HepG2 (cell line): ENCODE measurements at regions not wholly inside any gene's neighbourhood (a gene's known extent, or its start where the extent isn't known, plus 50 kb on each side); places are given as distances from the start of the nearest gene placed in this dataset.

ENCODE experiments used
- GFI1 ChIP-seq: sonication (generic); formaldehyde crosslinking; IDR thresholded peaks from 2 replicates; pipeline ENCODE4 v1.5.0; 2020; ENCODE audit warnings: missing genetic modification reagents, mild to moderate bottlenecking, borderline replicate concordance
- HNF4G ChIP-seq, 2 experiments: sonication (generic) in 1 of 2; formaldehyde crosslinking in 1 of 2; IDR thresholded peaks; 2 replicates each; pipeline versions ENCODE4 v1.4.0 to v1.6.1; 2011 to 2020; ENCODE audit warnings: borderline replicate concordance in 2 of 2, low read depth in 2 of 2, mild to moderate bottlenecking in 2 of 2, low read length in 1 of 2, missing genetic modification reagents in 1 of 2, moderate library complexity in 1 of 2
- MED1 ChIP-seq: sonication (generic); formaldehyde crosslinking; IDR thresholded peaks from 2 replicates; pipeline ENCODE4 v1.4.0; 2020; ENCODE audit warnings: missing genetic modification reagents
- MYNN ChIP-seq: sonication (generic); formaldehyde crosslinking; IDR thresholded peaks from 2 replicates; pipeline ENCODE4 v1.4.0; 2020; ENCODE audit warnings: mild to moderate bottlenecking, low read depth, missing genetic modification reagents
- NCOA2 ChIP-seq: sonication (generic); formaldehyde crosslinking; IDR thresholded peaks from 2 replicates; pipeline ENCODE4 v1.8.0; 2022; ENCODE audit warnings: inconsistent platforms
- ZBTB26 ChIP-seq: IDR thresholded peaks from 2 replicates; pipeline ENCODE4 v1.6.1; 2016; ENCODE audit warnings: missing compliant biosample characterization, missing genetic modification reagents, borderline replicate concordance
- ZIK1 ChIP-seq: sonication (generic); formaldehyde crosslinking; IDR thresholded peaks from 2 replicates; pipeline ENCODE4 v1.5.0; 2020; ENCODE audit warnings: mild to moderate bottlenecking, low read depth, missing genetic modification reagents, borderline replicate concordance
- ZNF142 ChIP-seq: sonication (generic); formaldehyde crosslinking; IDR thresholded peaks from 2 replicates; pipeline ENCODE4 v1.4.0; 2020; ENCODE audit warnings: missing genetic modification reagents

GRCh38 chr4:123619895-123620294, 223.3 kb downstream of the SPRY1 start (continued):
- TF ChIP-seq ZNF142 (CRISPR knock-in tag): no peak
- TF ChIP-seq GFI1 (CRISPR knock-in tag): no peak
- TF ChIP-seq HNF4G (IDR thresholded peaks at IDR 0.05; ENCODE audit: borderline replicate concordance, low read depth, low read length): 0 out of 2 replicates have a peak, but pooled peaks have one; percentile 40
- TF ChIP-seq HNF4G (CRISPR knock-in tag; IDR thresholded peaks at IDR 0.05; ENCODE audit: borderline replicate concordance, low read depth): no peak
- no peak for TF ChIP-seq MYNN
- peak; percentile 23; the same call in 1 of the 2 replicates for TF ChIP-seq MED1 (CRISPR knock-in tag)
- TF ChIP-seq ZBTB26 (CRISPR knock-in tag): no peak
- TF ChIP-seq ZIK1 (CRISPR knock-in tag): no peak
- no peak for TF ChIP-seq NCOA2 (CRISPR knock-in tag)
